ENCODE measurements at regions not wholly inside any gene's neighbourhood (a gene's known extent, or its start where the extent isn't known, plus 50 kb on each side); places are given as distances from the start of the nearest gene placed in this dataset.

DNA sequence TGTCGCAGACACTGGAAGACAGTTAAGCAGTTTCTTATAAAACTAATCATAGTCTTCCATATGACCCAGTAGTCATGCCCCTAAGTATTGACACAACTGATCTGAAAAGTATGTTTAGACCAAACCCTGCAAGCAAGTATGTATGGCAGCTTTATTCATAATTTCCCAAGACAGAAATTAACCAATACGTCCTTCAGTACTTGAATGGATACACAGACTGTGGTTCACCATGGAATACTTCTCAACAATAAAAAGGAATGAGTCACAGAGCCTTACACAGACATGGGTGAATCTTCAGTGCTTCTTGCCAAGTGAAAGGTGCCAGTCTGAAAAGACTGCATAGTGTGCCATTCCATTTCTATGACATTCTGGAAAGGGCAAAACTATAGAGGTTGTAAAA is 50.2 kb upstream of the AKR1E2 start:
- H3K9me3 ChIP-seq, result no peaks in the 10 kb centered on the region
- no peak for DNase-seq
- no peak overlapping the region for H3K4me3 ChIP-seq
- peaks cover 10% of the 10 kb centered on the region for H3K27me3 ChIP-seq
- H3K36me3 ChIP-seq, result no peaks in the 10 kb centered on the region
- H3K4me1 ChIP-seq, result peaks cover 0 to 9% (median 4%) of the 10 kb centered on the region in 4 donors
- TF ChIP-seq EP300 (IDR thresholded peaks at IDR 0.05; ENCODE audit: low read depth), result no peak
- TF ChIP-seq POLR2A (IDR thresholded peaks at IDR 0.05), result no peak
- no peak for TF ChIP-seq CTCF (IDR thresholded peaks at IDR 0.05)
- no peak for TF ChIP-seq POLR2AphosphoS5 (IDR thresholded peaks at IDR 0.05)
- 74 to 75% methylated on average over 2 of the region's 2 CpGs for WGBS, 2 donors (ENCODE audit: low coverage in 1 of 2)
- intact Hi-C loops (cut with DNase I; ENCODE audit: low total_unique reads) (loop anchor here (10.0 kb wide), 1 partner anchor 1541 kb away; no protein-coding TSS in a partner anchor), in situ Hi-C loops (cut with MboI; ENCODE audit: low pct_ligation_motif_present in 1 of 4, low pct_unique_long_range_greater_than_20kb in 1 of 4, low sequenced_read_pairs in 3 of 4) (loop anchor here in 1 of 4 donors (10.0 kb wide), 1 partner anchor 1581 kb away; no protein-coding TSS in a partner anchor)
- no peak overlapping the region for H3K27ac ChIP-seq

- no peak for TF ChIP-seq EP300 (IDR thresholded peaks at IDR 0.05; ENCODE audit: low read depth)
- TF ChIP-seq POLR2A (IDR thresholded peaks at IDR 0.05), result no peak
- TF ChIP-seq POLR2AphosphoS5 (IDR thresholded peaks at IDR 0.05), result no peak
- no peak for TF ChIP-seq CTCF (IDR thresholded peaks at IDR 0.05)
- WGBS, 2 donors (ENCODE audit: low coverage in 1 of 2), result 81 to 83% methylated on average over 2 of the region's 2 CpGs
Observed at GRCh38 chr10:4772202-4772570, 53.8 kb upstream of the AKR1E2 start.

DNA sequence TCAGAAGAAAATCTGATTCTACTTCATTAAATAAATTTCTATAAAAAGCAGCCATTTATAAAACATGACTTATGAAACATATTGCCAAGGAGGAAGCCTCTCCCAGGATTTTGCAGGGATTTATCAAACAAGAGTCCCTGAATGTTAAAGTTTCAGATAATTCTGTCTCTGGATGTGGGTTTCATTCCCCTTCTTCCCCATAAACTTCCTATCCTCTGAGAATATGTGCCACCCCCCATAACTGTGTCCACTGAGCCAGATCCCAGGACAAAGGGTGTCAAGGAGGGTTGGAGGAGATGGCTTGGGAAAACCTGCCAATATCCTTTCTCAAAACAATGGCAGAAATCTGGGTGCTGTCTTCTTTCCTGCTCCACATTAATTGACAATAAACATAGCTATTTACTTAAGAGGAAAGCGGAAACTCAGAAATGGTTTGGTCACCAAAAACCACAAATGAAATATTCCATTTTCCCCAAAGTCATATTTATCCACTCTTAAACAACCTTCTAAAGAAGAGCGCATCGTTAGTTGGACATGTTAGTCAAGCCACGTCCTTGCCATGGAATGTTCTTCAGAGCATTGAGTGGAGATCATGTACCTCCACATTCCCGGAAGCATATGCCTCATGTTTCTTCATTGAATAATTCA is 54.3 kb upstream of the AKR1E2 start:
- intact Hi-C loops (cut with DNase I; ENCODE audit: low total_unique reads), result loop anchor here (2.0 to 10.0 kb wide), 2 partner anchors 989 to 1537 kb away; no protein-coding TSS in a partner anchor
- no peaks in the 10 kb centered on the region for H3K27me3 ChIP-seq
- H3K36me3 ChIP-seq, result no peaks in the 10 kb centered on the region
- TF ChIP-seq CTCF (IDR thresholded peaks at IDR 0.05), result no peak
- no peak for TF ChIP-seq POLR2AphosphoS5 (IDR thresholded peaks at IDR 0.05)
- H3K4me1 ChIP-seq, result peaks cover 0 to 15% (median 7%) of the 10 kb centered on the region in 4 donors
- in situ Hi-C loops (cut with MboI; ENCODE audit: low pct_ligation_motif_present in 1 of 4, low pct_unique_long_range_greater_than_20kb in 1 of 4, low sequenced_read_pairs in 3 of 4), result loop anchor here (10.0 to 25.0 kb wide), 5 partner anchors 259 to 1577 kb away; no protein-coding TSS in a partner anchor
- H3K4me3 ChIP-seq, result no peak overlapping the region
- DNase-seq, result no peak
- H3K9me3 ChIP-seq, result no peaks in the 10 kb centered on the region
- 73 to 80% methylated on average over 5 of the region's 5 CpGs for WGBS, 2 donors (ENCODE audit: low coverage in 1 of 2)
- H3K27ac ChIP-seq, result peak overlapping the region; percentile 13 to 53 (median 44)

More at GRCh38 chr10:4772202-4772570, 53.8 kb upstream of the AKR1E2 start:
- DNase-seq, result no peak
- Histone ChIP-seq H3K4me1 (peaks cover 0 to 14% (median 6%) of the 10 kb centered on the region in 4 donors), H3K4me3 (no peak overlapping the region), H3K27ac (no peak overlapping the region), H3K9me3 (no peaks in the 10 kb centered on the region), H3K36me3 (no peaks in the 10 kb centered on the region), H3K27me3 (no peaks in the 10 kb centered on the region)
- intact Hi-C loops (cut with DNase I; ENCODE audit: low total_unique reads) (loop anchor here (10.0 kb wide), 1 partner anchor 1537 kb away; no protein-coding TSS in a partner anchor), in situ Hi-C loops (cut with MboI; ENCODE audit: low pct_ligation_motif_present in 1 of 4, low pct_unique_long_range_greater_than_20kb in 1 of 4, low sequenced_read_pairs in 3 of 4) (loop anchor here (10.0 to 25.0 kb wide), 5 partner anchors 260 to 1577 kb away; no protein-coding TSS in a partner anchor)

DNA sequence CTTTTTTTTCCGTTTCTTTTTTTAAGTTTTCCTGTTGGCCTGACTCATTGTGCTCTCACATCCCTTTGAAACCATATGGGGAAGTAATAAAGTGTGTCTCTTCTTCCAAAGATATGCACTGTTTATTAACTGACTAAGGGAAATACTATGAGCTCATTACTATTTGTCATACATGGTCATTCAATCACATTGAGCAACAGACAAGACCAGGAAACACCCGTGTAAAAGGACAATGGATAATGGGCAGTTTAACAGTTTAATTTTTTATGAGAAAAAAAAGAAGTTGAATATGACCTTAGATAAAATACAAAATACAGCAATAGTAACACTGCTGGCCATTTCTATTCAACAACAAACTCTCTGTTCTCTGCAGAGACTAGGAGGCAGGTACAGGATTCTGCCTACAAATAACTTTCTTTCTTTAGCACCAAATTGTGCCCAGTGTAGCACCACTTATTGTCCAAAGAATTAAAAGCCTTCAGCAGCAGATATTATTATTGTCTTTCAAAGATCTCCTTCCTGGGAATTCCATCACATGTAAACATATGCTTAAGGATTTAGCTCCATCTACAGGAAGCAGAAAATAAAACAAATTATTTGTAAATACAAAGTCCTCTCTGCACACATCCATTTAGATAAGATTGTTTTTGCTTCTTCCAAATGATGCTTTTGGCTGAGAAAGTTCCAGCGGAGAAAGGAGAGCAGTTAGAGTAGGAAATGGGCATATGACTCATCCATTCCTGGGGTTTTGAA is 55.0 kb upstream of the AKR1E2 start:
- WGBS, 2 donors (ENCODE audit: low coverage in 1 of 2), result 2 to 11% methylated on average over 3 of the region's 3 CpGs
- no peaks in the 10 kb centered on the region for H3K9me3 ChIP-seq
- in situ Hi-C loops (cut with MboI; ENCODE audit: low pct_ligation_motif_present in 1 of 4, low pct_unique_long_range_greater_than_20kb in 1 of 4, low sequenced_read_pairs in 3 of 4), result loop anchor here (10.0 to 25.0 kb wide), 5 partner anchors 259 to 1576 kb away; no protein-coding TSS in a partner anchor
- peaks cover 0 to 19% (median 7%) of the 10 kb centered on the region in 4 donors for H3K4me1 ChIP-seq
- no peak for TF ChIP-seq EP300 (IDR thresholded peaks at IDR 0.05; ENCODE audit: low read depth)
- TF ChIP-seq POLR2A (IDR thresholded peaks at IDR 0.05), result no peak
- peak; percentile 33 to 53 (median 36) for TF ChIP-seq CTCF (IDR thresholded peaks at IDR 0.05)
- TF ChIP-seq POLR2AphosphoS5 (IDR thresholded peaks at IDR 0.05), result peak; percentile 31 to 49 (median 44)
- H3K27me3 ChIP-seq, result no peaks in the 10 kb centered on the region
- no peak for DNase-seq
- intact Hi-C loops (cut with DNase I; ENCODE audit: low total_unique reads), result loop anchor here (2.0 to 10.0 kb wide), 2 partner anchors 988 to 1536 kb away; no protein-coding TSS in a partner anchor
- H3K36me3 ChIP-seq, result no peaks in the 10 kb centered on the region
- H3K27ac ChIP-seq, result peak overlapping the region; percentile 13 to 53 (median 44)
- H3K4me3 ChIP-seq, result no peak overlapping the region
